ENCODE measurements at regions not wholly inside any gene's neighbourhood (a gene's known extent, or its start where the extent isn't known, plus 50 kb on each side); places are given as distances from the start of the nearest gene placed in this dataset.
"Not testable (repeated sequence)": the region's sequence is repeated elsewhere in the genome, so short reads cannot be mapped to it uniquely, and the experiment has no call there.

DNA sequence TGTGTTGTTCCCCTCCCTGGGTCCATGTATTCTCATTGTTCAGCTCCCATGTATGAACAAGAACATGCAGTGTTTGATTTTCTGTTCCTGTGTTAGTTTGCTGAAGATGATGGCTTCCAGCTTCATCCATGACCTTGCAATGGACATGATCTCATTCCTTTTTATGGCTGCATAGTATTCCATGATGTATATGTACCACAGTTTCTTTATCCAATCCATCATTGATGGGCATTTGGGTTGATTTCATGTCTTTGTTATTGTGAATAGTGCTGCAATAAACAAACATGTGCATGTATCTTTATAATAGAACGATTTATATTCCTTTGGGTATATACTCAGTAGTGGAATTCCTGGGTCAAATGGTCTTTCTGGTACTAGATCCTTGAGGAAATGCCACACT, 65.1 kb upstream of the SLC13A1 start:
- not testable (repeated sequence) for TF ChIP-seq POLR2AphosphoS5 (IDR thresholded peaks at IDR 0.05; ENCODE audit: low read depth); CTCF (conservative IDR thresholded peaks at IDR 0.05; ENCODE audit: low read depth in 2 of 2); NANOG (IDR thresholded peaks at IDR 0.05; ENCODE audit: borderline replicate concordance); CREB1 (CRISPR knock-in tag; IDR thresholded peaks at IDR 0.05; ENCODE audit: low read depth)

Data from GM23338 (cell line).